LNCaP clone FGC (cell line): ENCODE measurements at regions not wholly inside any gene's neighbourhood (a gene's known extent, or its start where the extent isn't known, plus 50 kb on each side); places are given as distances from the start of the nearest gene placed in this dataset.
"Not testable (repeated sequence)": the region's sequence is repeated elsewhere in the genome, so short reads cannot be mapped to it uniquely, and the experiment has no call there.

Experiments
- DNase-seq: peaks from one replicate; pipeline ENCODE4 v3.0.0-alpha.2; 2011; ENCODE audit warnings: low read depth
- H3K4me3 ChIP-seq: 2 replicates; pipeline ENCODE4 v1.5.1; 2011; ENCODE audit warnings: mild to moderate bottlenecking, low read depth, low read length, control low read depth
- CTCF ChIP-seq: IDR thresholded peaks from 2 replicates; pipeline ENCODE4 v1.5.1; 2012; ENCODE audit warnings: mild to moderate bottlenecking; ENCODE audit not compliant: control insufficient read depth, insufficient read depth; ENCODE audit errors: extremely low read depth

GRCh38 chr10:33698033-33698432 lies 363.6 kb upstream of the NRP1 start:
- DNase-seq: no peak
- no peak for TF ChIP-seq CTCF
- H3K4me3 ChIP-seq: no peak overlapping the region

- no peak overlapping the region for H3K4me3 ChIP-seq
- no peak for DNase-seq
- TF ChIP-seq CTCF: no peak
These were observed 362.5 kb upstream of the NRP1 start for GRCh38 chr10:33697016-33697415.

GRCh38 chr10:33695536-33695935 lies 361.1 kb upstream of the NRP1 start:
- no peak for DNase-seq

GRCh38 chr10:33690536-33690935 lies 356.1 kb upstream of the NRP1 start:
- H3K4me3 ChIP-seq, DNase-seq: not testable (repeated sequence)

More at GRCh38 chr10:33695536-33695935, 361.1 kb upstream of the NRP1 start:
- TF ChIP-seq CTCF: no peak
- no peak overlapping the region for H3K4me3 ChIP-seq

- DNase-seq: no peak
- no peak for TF ChIP-seq CTCF
- no peak overlapping the region for H3K4me3 ChIP-seq
These were observed 354.0 kb upstream of the NRP1 start for GRCh38 chr10:33688506-33688905.

- DNase-seq: no peak
- TF ChIP-seq CTCF: no peak
- no peak overlapping the region for H3K4me3 ChIP-seq
These were observed 349.7 kb upstream of the NRP1 start for GRCh38 chr10:33684211-33684611.

- no peak overlapping the region for H3K4me3 ChIP-seq
- DNase-seq: no peak
- no peak for TF ChIP-seq CTCF
These were observed 347.1 kb upstream of the NRP1 start for GRCh38 chr10:33681595-33681994.
